ENCODE measurements at regions not wholly inside any gene's neighbourhood (a gene's known extent, or its start where the extent isn't known, plus 50 kb on each side); places are given as distances from the start of the nearest gene placed in this dataset.
A peak's percentile ranks its signal among the peaks of the same experiment; 100 is the strongest.

- TF ChIP-seq MITF (IDR thresholded peaks at IDR 0.05), result peak; percentile 82
- peak; percentile 78 for TF ChIP-seq L3MBTL2 (IDR thresholded peaks at IDR 0.05)
- TF ChIP-seq PTTG1 (tag; IDR thresholded peaks at IDR 0.05; ENCODE audit: low read depth), result no peak
- TF ChIP-seq GTF2E2 (tag; IDR thresholded peaks at IDR 0.05), result peak; percentile 71
- TF ChIP-seq E2F1 (CRISPR knock-in tag; IDR thresholded peaks at IDR 0.05), result no peak
- peak; percentile 67 for TF ChIP-seq NBN (IDR thresholded peaks at IDR 0.05; ENCODE audit: low read depth)
- no peak for TF ChIP-seq THRA (IDR thresholded peaks at IDR 0.05)
- no peak for TF ChIP-seq SAP30 (IDR thresholded peaks at IDR 0.05; ENCODE audit: borderline replicate concordance, insufficient read depth, low read depth, low read length, poor library complexity, severe bottlenecking)
- no peak for TF ChIP-seq CEBPZ (IDR thresholded peaks at IDR 0.05; ENCODE audit: borderline replicate concordance, low read depth, low read length)
- TF ChIP-seq ZMIZ1 (IDR thresholded peaks at IDR 0.05; ENCODE audit: low read depth in 2 of 2, low read length in 2 of 2), result peak in 1 of 2 experiments; percentile 77; a peak in 1 of 4 replicates
- no peak for TF ChIP-seq TCF7 (IDR thresholded peaks at IDR 0.05; ENCODE audit: borderline replicate concordance)
- TF ChIP-seq EP400 (IDR thresholded peaks at IDR 0.05), result peak; percentile 54; the same call in 1 of the 2 replicates
- TF ChIP-seq GATAD2A (IDR thresholded peaks at IDR 0.05), result no peak
- peak; percentile 92 for TF ChIP-seq LEF1 (IDR thresholded peaks at IDR 0.05)
These were observed 109.5 kb downstream of the CDC42EP3 start (continued) for GRCh38 chr2:37561615-37562569.

Measured in K562 (cell line).